Common myeloid progenitor, CD34-positive (primary cell): ENCODE measurements at regions not wholly inside any gene's neighbourhood (a gene's known extent, or its start where the extent isn't known, plus 50 kb on each side); places are given as distances from the start of the nearest gene placed in this dataset.
"Not testable (repeated sequence)": the region's sequence is repeated elsewhere in the genome, so short reads cannot be mapped to it uniquely, and the experiment has no call there.

Source experiments
- CTCF ChIA-PET: fragments of 350-600 bp; sonication (Branson Sonifier 250); formaldehyde crosslinking; loops from one replicate; lab custom pipeline; 2021; ENCODE audit warnings: antibody characterized with exemption; lab: Charles Lee
- POLR2A ChIA-PET: fragments of 350-600 bp; sonication (Branson Sonifier 250); formaldehyde crosslinking; loops from one replicate; lab custom pipeline; 2021; ENCODE audit warnings: antibody characterized with exemption; lab: Charles Lee
- DNase-seq, 3 donors: peaks; one replicate each; pipeline versions ENCODE4 v3.0.0 to v3.0.0-alpha.2; 2013
- H3K27ac ChIP-seq, 2 experiments: 1 replicate in 1 of 2; 2 replicates in 1 of 2; pipeline ENCODE4 v1.7.0; 2013; ENCODE audit warnings: inconsistent platforms in 2 of 2, low read length in 2 of 2, mild to moderate bottlenecking in 2 of 2, low read depth in 1 of 2, moderate library complexity in 1 of 2; ENCODE audit not compliant: severe bottlenecking in 2 of 2, insufficient read depth in 1 of 2, poor library complexity in 1 of 2
- H3K27me3 ChIP-seq, 5 experiments: replicated peaks in 2 of 5; 1 replicate in 3 of 5; 2 replicates in 2 of 5; pipeline versions ENCODE4 v1.6.1 to v1.7.0; 2013; ENCODE audit warnings: low read length in 4 of 5, mild to moderate bottlenecking in 2 of 5, moderate library complexity in 2 of 5, inconsistent platforms in 1 of 5; ENCODE audit not compliant: insufficient read depth in 5 of 5, control insufficient read depth in 4 of 5
- H3K36me3 ChIP-seq, 4 experiments: 1 replicate in 2 of 4; 2 replicates in 2 of 4; pipeline versions ENCODE4 v1.6.1 to v1.7.0; 2013; ENCODE audit warnings: low read length in 3 of 4, control low read depth in 1 of 4, mild to moderate bottlenecking in 1 of 4; ENCODE audit not compliant: control insufficient read depth in 4 of 4, insufficient read depth in 4 of 4
- H3K4me1 ChIP-seq, 4 experiments: 1 replicate in 3 of 4; 2 replicates in 1 of 4; pipeline versions ENCODE4 v1.6.1 to v1.7.1; 2013; ENCODE audit warnings: low read length in 3 of 4, mild to moderate bottlenecking in 3 of 4, control low read depth in 1 of 4, inconsistent platforms in 1 of 4, moderate library complexity in 1 of 4; ENCODE audit not compliant: control insufficient read depth in 4 of 4, insufficient read depth in 4 of 4; ENCODE audit errors: control extremely low read depth in 1 of 4
- H3K4me3 ChIP-seq, 7 experiments: 1 replicate in 4 of 7; 2 replicates in 3 of 7; pipeline versions ENCODE4 v1.5.1 to v1.7.0; 2013; ENCODE audit warnings: mild to moderate bottlenecking in 7 of 7, low read length in 6 of 7, moderate library complexity in 6 of 7, inconsistent platforms in 2 of 7, low read depth in 2 of 7, control low read depth in 1 of 7; ENCODE audit not compliant: insufficient read depth in 4 of 7, control insufficient read depth in 1 of 7; ENCODE audit errors: extremely low read depth in 1 of 7
- H3K9me3 ChIP-seq, 5 experiments: 1 replicate in 4 of 5; 2 replicates in 1 of 5; pipeline versions ENCODE4 v1.6.1 to v1.7.1; 2013; ENCODE audit warnings: low read length in 4 of 5, mild to moderate bottlenecking in 2 of 5, inconsistent platforms in 1 of 5, low read depth in 1 of 5, moderate library complexity in 1 of 5; ENCODE audit not compliant: control insufficient read depth in 4 of 5, insufficient read depth in 2 of 5; ENCODE audit errors: control extremely low read depth in 1 of 5
- WGBS: methylation state at CpG from one replicate; pipeline ENCODE4 v1.1.5; 2013; ENCODE audit not compliant: insufficient coverage; 5-methylcytosine and 5-hydroxymethylcytosine counted together

- WGBS, result 100% methylated on average over 1 of the region's 3 CpGs
- H3K4me1 ChIP-seq, result no peaks in the 10 kb centered on the region
- POLR2A ChIA-PET, result no interaction called here
These were observed 81.8 kb upstream of the ANKRD1 start for GRCh38 chr10:91002656-91003055.

GRCh38 chr10:91003379-91003778 lies 82.5 kb upstream of the ANKRD1 start:
- POLR2A ChIA-PET, H3K4me3 ChIP-seq, H3K4me1 ChIP-seq, H3K36me3 ChIP-seq, H3K27ac ChIP-seq, DNase-seq, H3K27me3 ChIP-seq, H3K9me3 ChIP-seq: not testable (repeated sequence)
- 80% methylated on average over 1 of the region's 1 CpG for WGBS
- CTCF ChIA-PET, result interaction anchor here (1.2 to 2.9 kb wide), 3 partner anchors 9 to 247 kb away, joined by 3 to 9 read pairs (median 4); no protein-coding TSS in a partner anchor

More at GRCh38 chr10:91002656-91003055, 81.8 kb upstream of the ANKRD1 start:
- DNase-seq, result no peak
- H3K27me3 ChIP-seq, result no peaks in the 10 kb centered on the region
- no peak overlapping the region for H3K4me3 ChIP-seq
- no peaks in the 10 kb centered on the region for H3K36me3 ChIP-seq
- CTCF ChIA-PET, result no interaction called here
- H3K9me3 ChIP-seq, result no peaks in the 10 kb centered on the region
- H3K27ac ChIP-seq, result no peak overlapping the region

GRCh38 chr10:91005276-91005675 lies 84.4 kb upstream of the ANKRD1 start:
- H3K4me3 ChIP-seq, DNase-seq, H3K36me3 ChIP-seq, H3K9me3 ChIP-seq, H3K4me1 ChIP-seq, H3K27ac ChIP-seq, POLR2A ChIA-PET, H3K27me3 ChIP-seq: not testable (repeated sequence)
- WGBS, result 86% methylated on average over 1 of the region's 3 CpGs
- CTCF ChIA-PET, result interaction anchor here (0.9 to 3.9 kb wide), 8 partner anchors 13 to 1447 kb away, joined by 3 to 53 read pairs (median 6); no protein-coding TSS in a partner anchor

GRCh38 chr10:91006001-91006751 lies 85.3 kb upstream of the ANKRD1 start:
- H3K4me1 ChIP-seq, result no peaks in the 10 kb centered on the region
- H3K9me3 ChIP-seq, result no peaks in the 10 kb centered on the region
- H3K27ac ChIP-seq, result no peak overlapping the region
- CTCF ChIA-PET, result interaction anchor here (0.7 to 3.9 kb wide), 14 partner anchors 8 to 1448 kb away, joined by 3 to 53 read pairs (median 4); no protein-coding TSS in a partner anchor
- no peaks in the 10 kb centered on the region for H3K36me3 ChIP-seq
- no peaks in the 10 kb centered on the region for H3K27me3 ChIP-seq
- POLR2A ChIA-PET, result no interaction called here
- peak; percentile 65 to 79 (median 78) for DNase-seq
- WGBS, result 40% methylated on average over 2 of the region's 2 CpGs
- no peak overlapping the region for H3K4me3 ChIP-seq

GRCh38 chr10:91006752-91007346 lies 86.0 kb upstream of the ANKRD1 start:
- H3K27ac ChIP-seq, result no peak overlapping the region
- DNase-seq, result peak in 1 of 3 donors; percentile 10
- no peaks in the 10 kb centered on the region for H3K27me3 ChIP-seq
- H3K4me1 ChIP-seq, result no peaks in the 10 kb centered on the region
- H3K4me3 ChIP-seq, result no peak overlapping the region
- no peaks in the 10 kb centered on the region for H3K36me3 ChIP-seq
- ChIA-PET POLR2A (no interaction called here), CTCF (interaction anchor here (0.8 to 3.9 kb wide), 9 partner anchors 8 to 248 kb away, joined by 3 to 53 read pairs (median 5); no protein-coding TSS in a partner anchor)
- H3K9me3 ChIP-seq, result no peaks in the 10 kb centered on the region
- WGBS, result no CpG with 5 or more reads among the region's 1 CpG

GRCh38 chr10:91007655-91008054 lies 86.8 kb upstream of the ANKRD1 start:
- no peak overlapping the region for H3K27ac ChIP-seq
- no peak for DNase-seq
- no peaks in the 10 kb centered on the region for H3K9me3 ChIP-seq
- no peaks in the 10 kb centered on the region for H3K4me1 ChIP-seq
- no peak overlapping the region for H3K4me3 ChIP-seq
- H3K36me3 ChIP-seq, result no peaks in the 10 kb centered on the region
- CTCF ChIA-PET, result interaction anchor here (1.5 to 3.9 kb wide), 5 partner anchors 9 to 247 kb away, joined by 5 to 53 read pairs (median 11); no protein-coding TSS in a partner anchor
- POLR2A ChIA-PET, result no interaction called here
- H3K27me3 ChIP-seq, result no peaks in the 10 kb centered on the region

- Histone ChIP-seq H3K36me3 (no peaks in the 10 kb centered on the region), H3K9me3 (no peaks in the 10 kb centered on the region), H3K27me3 (no peaks in the 10 kb centered on the region), H3K4me3 (no peak overlapping the region), H3K4me1 (no peaks in the 10 kb centered on the region), H3K27ac (no peak overlapping the region)
- POLR2A ChIA-PET, result no interaction called here
- DNase-seq, result no peak
- CTCF ChIA-PET, result interaction anchor here (0.9 kb wide), 1 partner anchor 243 kb away, joined by 3 read pairs; no protein-coding TSS in a partner anchor
- WGBS, result 100% methylated on average over 1 of the region's 1 CpG
These were observed 88.2 kb upstream of the ANKRD1 start for GRCh38 chr10:91009121-91009520.
